Keratinocyte (primary cell): ENCODE measurements at regions not wholly inside any gene's neighbourhood (a gene's known extent, or its start where the extent isn't known, plus 50 kb on each side); places are given as distances from the start of the nearest gene placed in this dataset.
"Not testable (repeated sequence)": the region's sequence is repeated elsewhere in the genome, so short reads cannot be mapped to it uniquely, and the experiment has no call there.

Experiments used
- EZH2 ChIP-seq: IDR thresholded peaks from one replicate; pipeline ENCODE4 v1.6.1; 2012; ENCODE audit warnings: inconsistent platforms, mild to moderate bottlenecking, low read length, moderate library complexity
- TF ChIP-seq, protein P1 (sequence below), 3 experiments: IDR thresholded peaks in 1 of 3; conservative IDR thresholded peaks in 1 of 3; optimal IDR thresholded peaks in 1 of 3; 2 replicates in 2 of 3; 3 replicates in 1 of 3; pipeline versions ENCODE3 to v1.5.1; 2011; ENCODE audit warnings: low read length in 3 of 3, mild to moderate bottlenecking in 3 of 3, moderate library complexity in 2 of 3, control low read depth in 1 of 3, inconsistent platforms in 1 of 3; ENCODE audit not compliant: insufficient read depth in 2 of 3; ENCODE audit errors: extremely low read depth in 1 of 3

DNA sequence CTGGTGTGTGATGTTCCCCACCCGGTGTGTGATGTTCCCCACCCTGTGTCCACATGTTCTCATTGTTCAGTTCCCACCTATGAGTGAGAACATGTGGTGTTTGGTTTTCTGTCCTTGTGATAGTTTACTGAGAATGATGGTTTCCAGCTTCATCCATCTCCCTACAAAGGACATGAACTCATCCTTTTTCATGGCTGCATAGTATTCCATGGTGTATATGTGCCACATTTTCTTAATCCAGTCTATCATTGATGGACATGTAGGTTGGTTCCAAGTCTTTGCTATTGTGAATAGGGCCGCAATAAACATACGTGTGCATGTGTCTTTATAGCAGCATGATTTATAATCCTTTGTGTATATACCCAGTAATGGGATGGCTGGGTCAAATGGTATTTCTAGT is 201.5 kb upstream of the IRAK1BP1 start:
- TF ChIP-seq, protein P1, sequence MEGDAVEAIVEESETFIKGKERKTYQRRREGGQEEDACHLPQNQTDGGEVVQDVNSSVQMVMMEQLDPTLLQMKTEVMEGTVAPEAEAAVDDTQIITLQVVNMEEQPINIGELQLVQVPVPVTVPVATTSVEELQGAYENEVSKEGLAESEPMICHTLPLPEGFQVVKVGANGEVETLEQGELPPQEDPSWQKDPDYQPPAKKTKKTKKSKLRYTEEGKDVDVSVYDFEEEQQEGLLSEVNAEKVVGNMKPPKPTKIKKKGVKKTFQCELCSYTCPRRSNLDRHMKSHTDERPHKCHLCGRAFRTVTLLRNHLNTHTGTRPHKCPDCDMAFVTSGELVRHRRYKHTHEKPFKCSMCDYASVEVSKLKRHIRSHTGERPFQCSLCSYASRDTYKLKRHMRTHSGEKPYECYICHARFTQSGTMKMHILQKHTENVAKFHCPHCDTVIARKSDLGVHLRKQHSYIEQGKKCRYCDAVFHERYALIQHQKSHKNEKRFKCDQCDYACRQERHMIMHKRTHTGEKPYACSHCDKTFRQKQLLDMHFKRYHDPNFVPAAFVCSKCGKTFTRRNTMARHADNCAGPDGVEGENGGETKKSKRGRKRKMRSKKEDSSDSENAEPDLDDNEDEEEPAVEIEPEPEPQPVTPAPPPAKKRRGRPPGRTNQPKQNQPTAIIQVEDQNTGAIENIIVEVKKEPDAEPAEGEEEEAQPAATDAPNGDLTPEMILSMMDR (optimal IDR thresholded peaks at IDR 0.05 in 1 of 3, IDR thresholded peaks at IDR 0.05 in 1 of 3, conservative IDR thresholded peaks at IDR 0.05 in 1 of 3; ENCODE audit: extremely low read depth in 1 of 3, insufficient read depth in 2 of 3, low read length in 3 of 3), result not testable (repeated sequence)
- not testable (repeated sequence) for TF ChIP-seq EZH2
